Body of pancreas (tissue), 4 donors: ENCODE measurements at regions not wholly inside any gene's neighbourhood (a gene's known extent, or its start where the extent isn't known, plus 50 kb on each side); places are given as distances from the start of the nearest gene placed in this dataset.

ENCODE experiments used
- POLR2A ChIP-seq, 3 donors: fragments of 450-650 bp; IDR thresholded peaks; one replicate each; pipeline ENCODE4 v1.6.1; 2016; ENCODE audit warnings: antibody characterized with exemption in 3 of 3, mild to moderate bottlenecking in 2 of 3
- TF ChIP-seq, protein P1 (sequence below), 7 experiments: fragments of 450-650 bp in 4 of 7; fragments of 200-600 bp in 3 of 7; sonication (generic) in 3 of 7; IDR thresholded peaks; one replicate each; pipeline ENCODE4 v1.5.1; 2016 to 2019; ENCODE audit warnings: antibody characterized with exemption in 7 of 7

DNA sequence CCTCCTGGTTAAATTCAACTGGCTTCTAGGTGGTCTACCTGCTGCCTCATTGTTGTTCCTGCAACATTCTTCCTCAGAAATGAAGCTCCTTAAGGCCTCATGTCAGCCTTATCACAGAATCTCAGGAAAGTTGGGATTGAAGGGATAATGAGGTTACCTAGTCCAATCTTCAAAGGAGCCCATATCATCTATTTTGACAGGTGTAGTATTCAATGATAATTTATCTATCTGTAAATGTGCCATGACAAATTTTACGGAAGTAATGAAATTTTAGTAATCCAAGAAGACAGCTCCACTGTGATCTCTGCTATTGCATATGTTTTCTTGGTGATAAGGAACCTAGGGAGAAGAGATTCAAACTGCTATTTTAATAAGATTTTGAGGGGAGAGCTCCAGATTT, 973.8 kb downstream of the ROBO2 start:
- TF ChIP-seq, protein P1, sequence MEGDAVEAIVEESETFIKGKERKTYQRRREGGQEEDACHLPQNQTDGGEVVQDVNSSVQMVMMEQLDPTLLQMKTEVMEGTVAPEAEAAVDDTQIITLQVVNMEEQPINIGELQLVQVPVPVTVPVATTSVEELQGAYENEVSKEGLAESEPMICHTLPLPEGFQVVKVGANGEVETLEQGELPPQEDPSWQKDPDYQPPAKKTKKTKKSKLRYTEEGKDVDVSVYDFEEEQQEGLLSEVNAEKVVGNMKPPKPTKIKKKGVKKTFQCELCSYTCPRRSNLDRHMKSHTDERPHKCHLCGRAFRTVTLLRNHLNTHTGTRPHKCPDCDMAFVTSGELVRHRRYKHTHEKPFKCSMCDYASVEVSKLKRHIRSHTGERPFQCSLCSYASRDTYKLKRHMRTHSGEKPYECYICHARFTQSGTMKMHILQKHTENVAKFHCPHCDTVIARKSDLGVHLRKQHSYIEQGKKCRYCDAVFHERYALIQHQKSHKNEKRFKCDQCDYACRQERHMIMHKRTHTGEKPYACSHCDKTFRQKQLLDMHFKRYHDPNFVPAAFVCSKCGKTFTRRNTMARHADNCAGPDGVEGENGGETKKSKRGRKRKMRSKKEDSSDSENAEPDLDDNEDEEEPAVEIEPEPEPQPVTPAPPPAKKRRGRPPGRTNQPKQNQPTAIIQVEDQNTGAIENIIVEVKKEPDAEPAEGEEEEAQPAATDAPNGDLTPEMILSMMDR (IDR thresholded peaks at IDR 0.05): no peak
- TF ChIP-seq POLR2A (IDR thresholded peaks at IDR 0.05): no peak
